Skin epidermis (tissue), 12 donors: ENCODE measurements at regions not wholly inside any gene's neighbourhood (a gene's known extent, or its start where the extent isn't known, plus 50 kb on each side); places are given as distances from the start of the nearest gene placed in this dataset.
A peak's percentile ranks its signal among the peaks of the same experiment; 100 is the strongest.
"Not testable (repeated sequence)": the region's sequence is repeated elsewhere in the genome, so short reads cannot be mapped to it uniquely, and the experiment has no call there.

Source experiments
- H3K27ac ChIP-seq, 21 experiments: fragments of 200-600 bp; sonication (generic) in 11 of 21; one replicate each; pipeline ENCODE4 v1.5.0; 2020; ENCODE audit warnings: mild to moderate bottlenecking in 3 of 21, inconsistent platforms in 2 of 21, moderate library complexity in 2 of 21
- H3K4me3 ChIP-seq, 7 experiments: fragments of 200-600 bp; sonication (generic) in 2 of 7; one replicate each; pipeline ENCODE4 v1.5.0; 2020; ENCODE audit warnings: inconsistent platforms in 2 of 7, mild to moderate bottlenecking in 2 of 7, moderate library complexity in 1 of 7

GRCh38 chr3:196147116-196147515 is 64.1 kb downstream of the ZDHHC19 start:
- no peak overlapping the region for H3K27ac ChIP-seq
- no peak overlapping the region for H3K4me3 ChIP-seq

GRCh38 chr3:196145468-196146262 is 63.8 kb upstream of the TFRC start:
- H3K27ac ChIP-seq: peak overlapping the region in 3 of 21 experiments; percentile 21 to 69 (median 46)
- no peak overlapping the region for H3K4me3 ChIP-seq

DNA sequence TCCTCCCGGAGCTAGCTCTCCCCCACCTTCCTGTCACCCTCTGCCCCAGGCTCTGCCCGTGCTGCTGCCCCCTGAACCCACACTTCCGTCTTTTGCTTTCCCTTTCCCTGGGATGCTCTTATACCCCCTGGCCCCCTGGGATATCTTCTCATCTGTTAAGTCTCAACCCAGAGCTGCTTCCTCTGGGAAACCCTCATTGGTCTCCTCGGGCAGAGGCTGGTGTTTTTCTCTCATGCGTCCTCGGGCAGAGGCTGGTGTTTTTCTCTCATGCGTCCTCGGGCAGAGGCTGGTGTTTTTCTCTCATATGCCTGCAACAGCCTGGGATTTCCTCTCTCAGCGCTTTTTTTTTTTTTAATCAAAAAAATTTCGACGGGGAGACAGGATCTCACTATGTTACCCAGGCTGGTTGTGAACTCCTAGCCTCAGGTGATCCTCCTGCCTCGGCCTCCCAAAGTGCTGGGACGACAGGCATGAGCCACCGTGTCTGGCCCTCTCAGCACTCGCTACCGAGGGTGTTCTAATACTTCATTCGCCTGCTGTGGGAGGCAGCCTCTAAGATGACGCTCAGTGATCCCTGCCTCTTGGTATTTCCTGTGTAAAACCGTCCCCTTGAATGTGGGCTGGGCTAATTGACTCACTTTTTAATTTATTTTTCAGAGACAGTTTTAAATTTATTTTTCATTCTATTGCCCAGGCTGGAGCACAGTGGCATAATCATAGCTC is 62.7 kb upstream of the TFRC start:
- no peak overlapping the region for H3K4me3 ChIP-seq

GRCh38 chr3:196143708-196144382 is 62.0 kb upstream of the TFRC start:
- Histone ChIP-seq H3K27ac (peak overlapping the region in 15 of 21 experiments; percentile 12 to 77 (median 47)), H3K4me3 (no peak overlapping the region)

More for the DNA sequence above, 62.7 kb upstream of the TFRC start:
- peak overlapping the region in 15 of 21 experiments; percentile 4 to 77 (median 47) for H3K27ac ChIP-seq

GRCh38 chr3:196142202-196142956 is 60.5 kb upstream of the TFRC start:
- H3K27ac ChIP-seq: peak overlapping the region in 17 of 21 experiments; percentile 17 to 81 (median 55)
- H3K4me3 ChIP-seq: peak overlapping the region in 4 of 7 experiments; percentile 19 to 37 (median 24)

GRCh38 chr3:196141866-196142201 is 59.9 kb upstream of the TFRC start:
- Histone ChIP-seq H3K4me3 (no peak overlapping the region), H3K27ac (peak overlapping the region in 16 of 21 experiments; percentile 17 to 81 (median 48))

GRCh38 chr3:196141052-196141865 is 59.4 kb upstream of the TFRC start:
- Histone ChIP-seq H3K4me3 (no peak overlapping the region), H3K27ac (peak overlapping the region in 11 of 21 experiments; percentile 1 to 81 (median 48))

- no peak overlapping the region for H3K4me3 ChIP-seq
- H3K27ac ChIP-seq: peak overlapping the region in 6 of 21 experiments; percentile 13 to 66 (median 45)
Measured at GRCh38 chr3:196140224-196140623, 58.3 kb upstream of the TFRC start.

DNA sequence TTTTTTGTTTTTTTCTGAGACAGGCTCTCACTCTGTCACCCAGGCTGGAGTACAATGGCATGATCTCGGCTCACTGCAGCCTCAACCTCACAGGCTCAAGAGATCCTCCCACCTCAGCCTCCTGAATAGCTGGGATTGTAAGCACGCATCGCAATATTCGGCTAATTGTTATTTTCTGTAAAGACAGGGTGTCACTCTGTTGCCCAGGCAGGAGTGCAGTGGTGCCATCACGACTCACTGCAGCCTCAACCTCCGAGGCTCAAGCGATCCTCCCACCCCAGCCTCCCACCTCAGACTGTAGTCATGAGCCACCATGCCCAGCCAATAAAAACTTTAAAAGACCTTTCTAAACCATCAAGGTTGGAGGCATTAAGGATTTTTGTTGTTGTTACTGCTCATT is 57.4 kb upstream of the TFRC start:
- no peak overlapping the region for H3K4me3 ChIP-seq

GRCh38 chr3:196138482-196139254 is 56.8 kb upstream of the TFRC start:
- peak overlapping the region in 8 of 21 experiments; percentile 18 to 66 (median 46) for H3K27ac ChIP-seq
- no peak overlapping the region for H3K4me3 ChIP-seq

More for the DNA sequence above, 57.4 kb upstream of the TFRC start:
- peak overlapping the region in 8 of 21 experiments; percentile 8 to 66 (median 40) for H3K27ac ChIP-seq

DNA sequence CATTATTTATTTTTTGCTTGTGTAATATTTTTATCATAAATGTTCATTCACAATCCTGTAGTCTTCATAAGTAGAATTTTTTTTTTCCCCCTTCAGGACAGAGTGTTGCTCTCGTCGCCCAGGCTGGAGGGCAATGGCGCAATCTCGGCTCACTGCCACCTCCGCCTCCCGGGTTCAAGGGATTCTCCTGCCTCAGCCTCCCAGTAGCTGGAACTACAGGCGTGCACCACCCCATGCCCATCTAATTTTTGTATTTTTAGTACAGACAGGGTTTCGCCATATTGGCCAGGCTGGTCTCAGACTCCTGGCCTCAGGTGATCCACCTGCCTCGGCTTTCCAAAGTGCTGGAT is 54.7 kb upstream of the TFRC start:
- peak overlapping the region in 12 of 21 experiments; percentile 1 to 82 (median 64) for H3K27ac ChIP-seq
- not testable (repeated sequence) for H3K4me3 ChIP-seq

- H3K4me3 ChIP-seq: no peak overlapping the region
Measured at GRCh38 chr3:196135693-196136639, 54.1 kb upstream of the TFRC start.

DNA sequence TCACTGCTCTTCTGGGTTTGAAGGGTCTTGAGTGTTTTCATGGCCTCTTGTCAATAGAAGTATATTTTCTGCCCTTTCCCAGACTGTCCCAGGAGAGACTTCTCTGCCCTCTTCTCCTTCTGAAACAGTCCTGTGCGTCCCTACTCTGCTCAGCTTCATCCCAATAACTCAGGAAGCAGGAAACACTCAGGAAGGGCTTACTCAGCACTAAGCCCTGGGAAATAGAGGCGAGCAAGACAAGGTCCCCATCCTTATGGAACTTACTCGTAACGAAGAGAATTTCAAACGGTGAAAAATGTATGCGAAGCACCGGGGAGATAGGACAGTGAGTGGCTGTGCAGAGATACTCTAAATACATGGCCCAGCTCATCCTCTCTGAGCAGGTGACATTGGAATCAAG is 52.8 kb upstream of the TFRC start:
- Histone ChIP-seq H3K4me3 (no peak overlapping the region), H3K27ac (peak overlapping the region in 2 of 21 experiments; percentile 60 to 73)

More at GRCh38 chr3:196135693-196136639, 54.1 kb upstream of the TFRC start:
- H3K27ac ChIP-seq: peak overlapping the region in 17 of 21 experiments; percentile 26 to 83 (median 66)

DNA sequence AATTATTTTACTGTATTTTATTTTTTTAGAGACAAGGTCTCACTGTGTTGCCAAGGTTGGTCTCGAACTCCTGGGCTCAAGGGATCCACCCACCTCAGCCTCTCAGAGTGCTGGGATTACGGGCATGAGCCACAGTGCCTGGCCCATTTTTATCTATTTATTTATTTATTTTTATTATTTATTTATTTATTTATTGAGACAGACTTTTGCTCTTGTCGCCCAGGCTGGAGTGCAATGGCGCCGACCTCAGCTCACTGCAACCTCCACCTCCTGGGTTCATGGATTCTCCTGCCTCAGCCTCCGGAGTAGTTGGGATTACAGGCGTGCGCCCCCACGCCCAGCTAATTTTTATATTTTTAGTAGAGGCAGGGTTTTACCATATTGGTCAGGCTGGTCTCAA is 52.0 kb upstream of the TFRC start:
- H3K27ac ChIP-seq, H3K4me3 ChIP-seq: not testable (repeated sequence)

- Histone ChIP-seq H3K27ac (no peak overlapping the region), H3K4me3 (no peak overlapping the region)
Measured at GRCh38 chr3:196131921-196132320, 50.0 kb upstream of the TFRC start.
